Uterus (tissue), 2 donors: ENCODE measurements at regions not wholly inside any gene's neighbourhood (a gene's known extent, or its start where the extent isn't known, plus 50 kb on each side); places are given as distances from the start of the nearest gene placed in this dataset.

ENCODE experiments used
- CTCF ChIP-seq, 4 experiments: fragments of 200-600 bp in 2 of 4; fragments of 450-650 bp in 2 of 4; sonication (generic) in 2 of 4; IDR thresholded peaks; one replicate each; pipeline ENCODE4 v1.5.1; 2016 to 2019; ENCODE audit warnings: antibody characterized with exemption in 4 of 4, mild to moderate bottlenecking in 2 of 4, moderate library complexity in 1 of 4
- POLR2A ChIP-seq, 2 donors: fragments of 450-650 bp; IDR thresholded peaks; one replicate each; pipeline ENCODE4 v1.6.1; 2016; ENCODE audit warnings: antibody characterized with exemption in 2 of 2, mild to moderate bottlenecking in 1 of 2, moderate library complexity in 1 of 2

- TF ChIP-seq CTCF (IDR thresholded peaks at IDR 0.05) = no peak
- no peak for TF ChIP-seq POLR2A (IDR thresholded peaks at IDR 0.05)
These were observed 446.2 kb downstream of the RAPGEF2 start for GRCh38 chr4:159549098-159549518.
